GM19455 (cell line): ENCODE measurements at regions not wholly inside any gene's neighbourhood (a gene's known extent, or its start where the extent isn't known, plus 50 kb on each side); places are given as distances from the start of the nearest gene placed in this dataset.
"Not testable (repeated sequence)": the region's sequence is repeated elsewhere in the genome, so short reads cannot be mapped to it uniquely, and the experiment has no call there.

Source experiments
- ATAC-seq: cut with Tn5 transposase; IDR thresholded peaks from one replicate; pipeline ENCODE4 v1.9.1; 2021; ENCODE audit not compliant: unreplicated experiment

- no peak for ATAC-seq
Observed at GRCh38 chr18:10114717-10115463, 201.1 kb downstream of the VAPA start.

GRCh38 chr18:10116574-10116973 lies 202.8 kb downstream of the VAPA start:
- no peak for ATAC-seq

GRCh38 chr18:10119528-10119927 lies 205.7 kb downstream of the VAPA start:
- ATAC-seq = no peak

GRCh38 chr18:10119991-10120390 lies 206.2 kb downstream of the VAPA start:
- ATAC-seq = no peak

- ATAC-seq = no peak
Observed at GRCh38 chr18:10120622-10121021, 206.8 kb downstream of the VAPA start.

GRCh38 chr18:10121028-10121427 lies 207.2 kb downstream of the VAPA start:
- ATAC-seq = no peak

GRCh38 chr18:10121786-10122515 lies 208.1 kb downstream of the VAPA start:
- ATAC-seq = no peak

- no peak for ATAC-seq
Observed at GRCh38 chr18:10122988-10123950, 209.5 kb downstream of the VAPA start.

- ATAC-seq = no peak
Observed at GRCh38 chr18:10124071-10124470, 210.3 kb downstream of the VAPA start.

GRCh38 chr18:10124557-10124956 lies 210.7 kb downstream of the VAPA start:
- no peak for ATAC-seq

GRCh38 chr18:10124967-10125366 lies 211.2 kb downstream of the VAPA start:
- no peak for ATAC-seq

GRCh38 chr18:10127729-10128128 lies 213.9 kb downstream of the VAPA start:
- no peak for ATAC-seq

GRCh38 chr18:10128921-10129501 lies 215.2 kb downstream of the VAPA start:
- ATAC-seq = no peak

- no peak for ATAC-seq
Observed at GRCh38 chr18:10130606-10131005, 216.8 kb downstream of the VAPA start.

GRCh38 chr18:10131081-10131459 lies 217.3 kb downstream of the VAPA start:
- no peak for ATAC-seq

- ATAC-seq = no peak
Observed at GRCh38 chr18:10131460-10132395, 217.9 kb downstream of the VAPA start.

GRCh38 chr18:10133516-10133915 lies 219.7 kb downstream of the VAPA start:
- no peak for ATAC-seq

- no peak for ATAC-seq
Observed at GRCh38 chr18:10134204-10134603, 220.4 kb downstream of the VAPA start.

- not testable (repeated sequence) for ATAC-seq
Observed at GRCh38 chr18:10134749-10135148, 220.9 kb downstream of the VAPA start.
